ENCODE measurements at regions not wholly inside any gene's neighbourhood (a gene's known extent, or its start where the extent isn't known, plus 50 kb on each side); places are given as distances from the start of the nearest gene placed in this dataset.
A peak's percentile ranks its signal among the peaks of the same experiment; 100 is the strongest.
"Not testable (repeated sequence)": the region's sequence is repeated elsewhere in the genome, so short reads cannot be mapped to it uniquely, and the experiment has no call there.

- H3K4me1 ChIP-seq (replicated peaks in 1 of 4; ENCODE audit: control insufficient read depth in 3 of 4, insufficient read depth in 4 of 4, low read length in 3 of 4); H3K56ac ChIP-seq (replicated peaks; ENCODE audit: insufficient read length, low read depth, low read length); H3K23me2 ChIP-seq (ENCODE audit: low read depth, low read length); H2AK5ac ChIP-seq (ENCODE audit: low read depth, low read length); H3K9me3 ChIP-seq (ENCODE audit: insufficient read depth in 2 of 2, low read depth in 1 of 2, low read length in 1 of 2); H3K9ac ChIP-seq (replicated peaks in 1 of 4; ENCODE audit: extremely low read depth in 1 of 4, low read depth in 3 of 4, low read length in 3 of 4); POLR2A ChIA-PET (ENCODE audit: partially characterized antibody); H3K36me3 ChIP-seq (ENCODE audit: control insufficient read depth in 2 of 4, insufficient read depth in 4 of 4, low read length in 3 of 4); H4K5ac ChIP-seq (ENCODE audit: insufficient read length, low read depth, low read length); H3K27ac ChIP-seq (ENCODE audit: low read depth, low read length); H2AFZ ChIP-seq (ENCODE audit: low read length); H3K4me3 ChIP-seq (ENCODE audit: extremely low read depth in 1 of 4, insufficient read depth in 2 of 4, low read depth in 3 of 4, low read length in 4 of 4); H4K91ac ChIP-seq (replicated peaks; ENCODE audit: insufficient read length, low read length); H4K8ac ChIP-seq (ENCODE audit: extremely low read depth, insufficient read depth, low read length); H3K4ac ChIP-seq (replicated peaks; ENCODE audit: insufficient read length, low read depth, low read length); H3K18ac ChIP-seq (ENCODE audit: extremely low read depth, low read length); H4K20me1 ChIP-seq (replicated peaks in 1 of 2; ENCODE audit: control insufficient read depth in 1 of 2, insufficient read depth in 2 of 2, low read length in 2 of 2); H3K27me3 ChIP-seq (replicated peaks in 1 of 4; ENCODE audit: control insufficient read depth in 3 of 4, extremely low read depth in 1 of 4, insufficient read depth in 3 of 4, low read length in 3 of 4); H3K79me1 ChIP-seq (ENCODE audit: low read depth, low read length); H2BK20ac ChIP-seq (ENCODE audit: low read length); H3K4me2 ChIP-seq (ENCODE audit: insufficient read depth in 1 of 2, low read depth in 2 of 2, low read length in 2 of 2); H3K23ac ChIP-seq (ENCODE audit: insufficient read length); H2BK12ac ChIP-seq (ENCODE audit: low read depth, low read length); H2BK15ac ChIP-seq (ENCODE audit: low read length); H3K14ac ChIP-seq (ENCODE audit: insufficient read length); DNase-seq (ENCODE audit: low read depth in 1 of 2, low spot score in 2 of 2); H2BK120ac ChIP-seq (replicated peaks; ENCODE audit: low read depth, low read length); H3K79me2 ChIP-seq (ENCODE audit: control insufficient read depth in 1 of 2, insufficient read depth in 2 of 2, low read length in 2 of 2); H2BK5ac ChIP-seq (ENCODE audit: low read depth, low read length): not testable (repeated sequence)
- peak; percentile 76 for FAIRE-seq
- 89% methylated on average over 3 of the region's 3 CpGs; no CpG with 5 or more reads in 1 of the 2 experiments for WGBS, 2 experiments (ENCODE audit: extremely low coverage in 1 of 2, insufficient coverage in 1 of 2, insufficient read length in 1 of 2, insufficient replicate concordance in 2 of 2, low coverage in 1 of 2, low lambda C conversion rate in 2 of 2, missing lambda C conversion rate in 1 of 2)
- CTCF ChIA-PET (ENCODE audit: partially characterized antibody), result interaction anchor here (0.7 kb wide), 1 partner anchor 1272 kb away, joined by 3 read pairs; no protein-coding TSS in a partner anchor
Measured at GRCh38 chr3:75914741-75915140, 129.4 kb upstream of the ZNF717 start.

All from H1 (cell line).